SK-N-MC (cell line): ENCODE measurements at regions not wholly inside any gene's neighbourhood (a gene's known extent, or its start where the extent isn't known, plus 50 kb on each side); places are given as distances from the start of the nearest gene placed in this dataset.

Source experiments
- DNase-seq: peaks from one replicate; pipeline ENCODE4 v3.0.0-alpha.2; 2011; ENCODE audit warnings: low read depth, low spot score
- H3K27ac ChIP-seq: fragments of 200-600 bp; sonication (generic); 2 replicates; pipeline ENCODE4 v1.5.1; 2016; ENCODE audit warnings: mixed run types
- H3K36me3 ChIP-seq: fragments of 200-600 bp; sonication (generic); 2 replicates; pipeline ENCODE4 v1.6.1; 2017; ENCODE audit warnings: antibody characterized with exemption, low read length, mixed read lengths; ENCODE audit not compliant: insufficient read depth
- H3K4me3 ChIP-seq: fragments of 200-600 bp; sonication (generic); 2 replicates; pipeline ENCODE4 v1.5.1; 2016
- H3K9ac ChIP-seq: fragments of 200-600 bp; sonication (generic); 2 replicates; pipeline ENCODE4 v1.8.0; 2017; ENCODE audit warnings: mixed run types, mixed read lengths; ENCODE audit not compliant: insufficient read length
- H3K9me3 ChIP-seq: fragments of 200-600 bp; sonication (generic); 2 replicates; pipeline ENCODE4 v1.6.1; 2017; ENCODE audit warnings: low read depth, mild to moderate bottlenecking, antibody characterized with exemption, low read length, moderate library complexity, mixed read lengths
- EZH2 ChIP-seq: fragments of 200-600 bp; sonication (generic); IDR thresholded peaks from one replicate; pipeline ENCODE4 v1.6.1; 2017; ENCODE audit warnings: antibody characterized with exemption
- FOXP2 ChIP-seq: optimal IDR thresholded peaks from 2 replicates; pipeline ENCODE3; 2011; ENCODE audit warnings: mild to moderate bottlenecking, moderate library complexity; ENCODE audit not compliant: insufficient read depth; ENCODE audit errors: extremely low read length, control extremely low read depth
- POLR2AphosphoS5 ChIP-seq: IDR thresholded peaks from 2 replicates; pipeline ENCODE4 v1.6.1; 2012; ENCODE audit warnings: mild to moderate bottlenecking, low read depth, low read length, borderline replicate concordance

GRCh38 chr15:67892559-67893377 is 52.9 kb upstream of the RNU6-1 start:
- H3K27ac ChIP-seq, result peak overlapping the region; percentile 93
- DNase-seq, result no peak
- TF ChIP-seq FOXP2, result no peak
- 0 out of 2 replicates have a peak, but pooled peaks cover 3% of the 10 kb centered on the region for H3K9me3 ChIP-seq
- peak overlapping the region; percentile 33; the same call in 1 of the 2 replicates for H3K4me3 ChIP-seq
- H3K36me3 ChIP-seq, result no peaks in the 10 kb centered on the region
- H3K9ac ChIP-seq, result peak overlapping the region; percentile 44

- Histone ChIP-seq H3K27ac (no peak overlapping the region), H3K9ac (no peak overlapping the region), H3K36me3 (no peaks in the 10 kb centered on the region), H3K9me3 (0 out of 2 replicates have a peak, but pooled peaks cover 3% of the 10 kb centered on the region), H3K4me3 (no peak overlapping the region)
- TF ChIP-seq POLR2AphosphoS5 (no peak), FOXP2 (no peak), EZH2 (no peak)
- no peak for DNase-seq
Observed at GRCh38 chr15:67895237-67895636, 55.4 kb upstream of the RNU6-1 start.

GRCh38 chr15:67897646-67898339 is 57.9 kb upstream of the RNU6-1 start:
- Histone ChIP-seq H3K4me3 (no peak overlapping the region), H3K9ac (no peak overlapping the region), H3K27ac (peak overlapping the region; percentile 23; the same call in 1 of the 2 replicates), H3K9me3 (0 out of 2 replicates have a peak, but pooled peaks cover 3% of the 10 kb centered on the region), H3K36me3 (no peaks in the 10 kb centered on the region)
- no peak for DNase-seq
- TF ChIP-seq FOXP2, result no peak
- TF ChIP-seq EZH2, result no peak
- no peak for TF ChIP-seq POLR2AphosphoS5

- no peak overlapping the region for H3K9ac ChIP-seq
- DNase-seq, result no peak
- TF ChIP-seq POLR2AphosphoS5, result no peak
- no peak for TF ChIP-seq EZH2
- no peak for TF ChIP-seq FOXP2
- H3K4me3 ChIP-seq, result no peak overlapping the region
- H3K9me3 ChIP-seq, result 0 out of 2 replicates have a peak, but pooled peaks cover 3% of the 10 kb centered on the region
- no peaks in the 10 kb centered on the region for H3K36me3 ChIP-seq
- H3K27ac ChIP-seq, result no peak overlapping the region
Observed at GRCh38 chr15:67899596-67900283, 59.9 kb upstream of the RNU6-1 start.

GRCh38 chr15:67900621-67901147 is 60.8 kb upstream of the RNU6-1 start:
- Histone ChIP-seq H3K9ac (no peak overlapping the region), H3K27ac (no peak overlapping the region), H3K4me3 (no peak overlapping the region), H3K9me3 (0 out of 2 replicates have a peak, but pooled peaks cover 3% of the 10 kb centered on the region), H3K36me3 (no peaks in the 10 kb centered on the region)
- no peak for DNase-seq
- TF ChIP-seq EZH2 (no peak), FOXP2 (no peak)

- DNase-seq, result no peak
Observed at GRCh38 chr15:67901922-67902321, 62.1 kb upstream of the RNU6-1 start.

GRCh38 chr15:67902579-67903009 is 62.7 kb upstream of the RNU6-1 start:
- H3K36me3 ChIP-seq, result no peaks in the 10 kb centered on the region
- H3K4me3 ChIP-seq, result no peak overlapping the region
- no peak for DNase-seq
- H3K9ac ChIP-seq, result no peak overlapping the region
- no peak for TF ChIP-seq POLR2AphosphoS5
- TF ChIP-seq EZH2, result no peak
- no peak for TF ChIP-seq FOXP2
- no peaks in the 10 kb centered on the region for H3K9me3 ChIP-seq
- H3K27ac ChIP-seq, result no peak overlapping the region

More at GRCh38 chr15:67901922-67902321, 62.1 kb upstream of the RNU6-1 start:
- Histone ChIP-seq H3K27ac (no peak overlapping the region), H3K9ac (no peak overlapping the region), H3K9me3 (no peaks in the 10 kb centered on the region), H3K36me3 (no peaks in the 10 kb centered on the region), H3K4me3 (no peak overlapping the region)
- no peak for TF ChIP-seq FOXP2
- TF ChIP-seq POLR2AphosphoS5, result no peak
- TF ChIP-seq EZH2, result no peak

- TF ChIP-seq POLR2AphosphoS5 (no peak), EZH2 (no peak), FOXP2 (no peak)
- no peak overlapping the region for H3K9ac ChIP-seq
- no peak for DNase-seq
- H3K4me3 ChIP-seq, result no peak overlapping the region
- no peaks in the 10 kb centered on the region for H3K36me3 ChIP-seq
- H3K27ac ChIP-seq, result no peak overlapping the region
- H3K9me3 ChIP-seq, result no peaks in the 10 kb centered on the region
Observed at GRCh38 chr15:67903708-67904107, 63.9 kb upstream of the RNU6-1 start.
